IPS-NIHi7 (cell line): ENCODE measurements at regions not wholly inside any gene's neighbourhood (a gene's known extent, or its start where the extent isn't known, plus 50 kb on each side); places are given as distances from the start of the nearest gene placed in this dataset.

ENCODE experiments used
- DNase-seq: peaks from one replicate; pipeline ENCODE4 v3.0.0; 2012; ENCODE audit warnings: mixed read lengths; ENCODE audit errors: extremely low spot score

DNA sequence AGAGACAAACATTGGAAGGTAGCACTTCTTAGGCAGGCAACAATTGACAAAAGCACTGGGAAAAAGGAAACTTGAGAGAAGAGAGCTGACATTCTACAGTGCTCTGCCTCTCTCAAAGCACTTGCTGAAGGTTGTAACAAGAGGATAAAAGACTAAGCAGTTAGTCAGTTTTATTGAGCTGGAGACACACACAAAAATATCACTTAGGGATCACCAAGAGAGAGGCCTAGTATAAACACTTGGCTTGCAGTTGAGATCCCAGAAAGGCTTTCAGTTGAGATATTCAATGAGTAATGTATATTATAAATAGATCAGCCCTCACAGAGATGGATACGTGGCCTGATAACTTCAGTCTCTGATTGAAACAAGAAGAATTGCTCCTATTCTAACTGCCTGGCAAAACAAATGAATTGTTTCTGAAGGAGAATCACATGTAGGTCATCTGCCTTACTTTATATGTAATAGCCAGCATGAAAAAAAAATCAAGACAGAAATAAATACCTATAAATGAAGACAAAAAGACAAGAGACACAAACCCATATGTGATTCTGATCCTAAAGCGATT, 747.2 kb upstream of the MAN1A1 start:
- no peak for DNase-seq

DNA sequence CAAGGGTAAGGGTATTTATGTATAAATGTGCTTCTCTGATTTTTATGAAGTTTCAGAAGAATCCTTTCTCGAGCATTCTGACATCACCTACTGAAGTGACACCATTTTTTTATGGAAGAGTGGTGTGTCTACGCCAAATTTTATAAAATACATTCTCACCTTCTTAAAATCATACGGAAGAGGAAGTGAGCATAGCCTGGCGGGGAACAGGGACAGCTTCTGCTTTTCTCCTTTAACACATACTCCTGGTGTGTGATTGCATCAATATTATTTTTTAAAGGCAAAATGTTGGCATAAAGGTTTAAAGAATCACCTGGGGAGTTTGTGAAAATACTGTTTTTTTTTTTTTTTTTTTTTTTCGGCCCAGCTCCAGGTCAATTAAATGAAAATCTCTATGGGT, 733.6 kb upstream of the MAN1A1 start:
- no peak for DNase-seq

GRCh38 chr6:120077489-120077888, 727.9 kb upstream of the MAN1A1 start:
- DNase-seq, result peak; percentile 30

DNA sequence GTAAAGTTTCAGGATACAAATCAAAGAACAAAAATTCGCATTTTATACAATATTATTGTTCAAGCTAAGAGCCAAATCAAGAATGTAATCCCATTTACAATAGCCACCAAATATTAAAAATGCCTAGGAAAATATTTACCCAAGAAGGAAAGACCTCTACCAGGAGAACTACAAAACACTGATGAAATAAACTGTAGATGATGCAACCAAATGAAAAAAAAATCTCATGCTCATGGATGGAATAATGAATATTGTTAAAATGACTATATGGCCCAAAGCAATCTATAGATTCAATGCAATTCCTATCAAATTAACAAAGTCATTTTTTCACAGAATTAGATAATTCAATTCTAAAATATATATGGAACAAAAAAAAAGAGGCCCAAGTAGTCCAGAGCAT, 708.8 kb upstream of the MAN1A1 start:
- no peak for DNase-seq

GRCh38 chr6:120056085-120056484, 706.5 kb upstream of the MAN1A1 start:
- DNase-seq, result peak; percentile 60

DNA sequence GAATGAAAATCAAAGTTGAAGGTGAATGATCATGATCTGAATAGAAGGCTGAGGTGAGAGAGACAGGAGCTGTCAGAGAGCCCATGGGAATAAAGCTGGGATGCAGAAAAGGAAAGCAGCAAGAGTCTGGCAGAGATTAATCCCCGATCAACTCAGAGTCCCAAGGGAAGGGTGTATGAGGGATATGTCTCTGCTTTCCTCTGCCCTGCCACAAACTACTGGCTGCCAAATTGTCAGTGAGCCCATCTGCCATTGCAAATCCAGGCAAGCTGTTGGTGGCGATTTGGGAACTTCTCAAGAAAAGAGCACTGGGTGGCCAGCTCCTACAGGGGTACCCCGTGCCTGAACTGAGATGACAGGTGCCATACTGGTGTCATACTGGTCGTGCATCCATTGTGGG, 705.5 kb upstream of the MAN1A1 start:
- no peak for DNase-seq

- no peak for DNase-seq
Measured at GRCh38 chr6:120039664-120040063, 690.1 kb upstream of the MAN1A1 start.

- no peak for DNase-seq
Measured at GRCh38 chr6:120031837-120032236, 682.3 kb upstream of the MAN1A1 start.

- no peak for DNase-seq
Measured at GRCh38 chr6:120026791-120027190, 677.2 kb upstream of the MAN1A1 start.

- DNase-seq, result no peak
Measured at GRCh38 chr6:120010075-120010474, 660.5 kb upstream of the MAN1A1 start.

GRCh38 chr6:120005292-120005976, 655.9 kb upstream of the MAN1A1 start:
- no peak for DNase-seq

GRCh38 chr6:119986934-119987549, 637.5 kb upstream of the MAN1A1 start:
- DNase-seq, result peak; percentile 11

DNA sequence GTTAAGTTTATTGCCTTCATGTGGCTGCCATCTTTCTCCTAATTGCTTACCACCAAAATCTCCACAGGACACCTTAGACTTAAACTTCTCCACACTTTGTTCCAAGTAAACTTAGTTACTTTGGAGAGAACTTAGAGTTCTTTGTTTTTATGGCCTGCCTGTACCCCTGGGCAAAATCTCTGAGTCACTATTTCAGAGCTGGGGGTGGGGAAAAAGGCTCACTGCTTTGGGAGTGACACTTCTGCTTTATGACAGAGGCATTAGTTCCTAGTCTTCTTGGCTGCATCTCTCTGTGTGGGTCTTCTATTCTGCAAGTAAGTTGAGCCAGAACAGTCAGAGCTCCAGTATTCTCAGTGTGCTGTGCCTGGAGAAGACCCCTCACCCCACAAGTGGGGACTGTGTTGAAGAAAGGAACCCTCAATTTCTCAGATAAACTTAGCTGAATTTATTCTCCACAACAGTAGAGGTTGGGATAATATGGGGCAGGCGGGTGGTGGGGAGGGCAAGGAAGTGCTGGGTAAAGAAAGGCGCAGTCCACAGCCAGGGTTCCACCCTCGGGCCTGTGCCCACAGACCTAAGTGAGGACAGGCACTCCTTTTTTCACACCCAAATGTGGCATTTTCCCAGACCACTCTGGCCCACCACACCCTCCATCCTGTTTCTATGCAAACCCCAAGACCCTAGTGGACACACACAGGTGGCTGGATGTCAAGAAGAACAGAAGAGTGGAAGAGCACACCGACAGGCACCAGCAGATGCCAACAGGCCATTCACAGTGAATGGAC, 636.6 kb upstream of the MAN1A1 start:
- no peak for DNase-seq

DNA sequence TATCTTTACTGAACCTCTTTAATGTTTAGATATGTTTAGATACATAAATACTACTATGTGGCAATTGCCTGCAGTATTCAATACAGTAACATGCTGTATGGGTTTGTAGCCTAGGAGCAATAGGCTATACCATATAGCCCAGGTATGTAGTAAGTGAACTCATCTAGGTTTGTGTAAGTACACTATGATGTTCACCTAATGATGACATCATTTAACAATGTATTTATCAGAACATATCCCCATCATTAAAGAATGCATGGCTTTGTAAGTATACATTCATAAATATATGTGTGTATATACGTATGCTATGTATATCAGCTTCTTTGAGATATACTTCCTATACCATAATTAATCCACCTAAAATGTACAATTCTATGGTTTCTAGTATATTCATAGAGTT, 631.2 kb upstream of the MAN1A1 start:
- no peak for DNase-seq

DNA sequence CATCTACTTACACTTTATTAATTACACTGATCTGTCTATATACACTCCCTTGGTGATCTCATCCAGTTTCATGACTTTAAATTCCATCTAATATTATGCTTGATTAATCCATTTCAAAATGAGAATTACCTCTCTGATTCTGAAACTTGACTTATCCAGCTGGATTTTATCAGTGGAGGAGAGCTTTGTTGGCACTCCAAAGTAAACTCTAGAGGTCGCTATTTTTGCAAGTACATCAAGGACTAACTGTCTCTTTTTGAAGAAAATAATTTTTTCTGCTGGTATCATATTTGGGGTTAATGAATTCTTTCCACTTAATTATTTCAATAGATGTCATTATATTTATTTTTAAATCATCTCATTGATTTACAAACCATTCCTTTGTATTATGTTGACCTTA, 630.3 kb upstream of the MAN1A1 start:
- no peak for DNase-seq

DNA sequence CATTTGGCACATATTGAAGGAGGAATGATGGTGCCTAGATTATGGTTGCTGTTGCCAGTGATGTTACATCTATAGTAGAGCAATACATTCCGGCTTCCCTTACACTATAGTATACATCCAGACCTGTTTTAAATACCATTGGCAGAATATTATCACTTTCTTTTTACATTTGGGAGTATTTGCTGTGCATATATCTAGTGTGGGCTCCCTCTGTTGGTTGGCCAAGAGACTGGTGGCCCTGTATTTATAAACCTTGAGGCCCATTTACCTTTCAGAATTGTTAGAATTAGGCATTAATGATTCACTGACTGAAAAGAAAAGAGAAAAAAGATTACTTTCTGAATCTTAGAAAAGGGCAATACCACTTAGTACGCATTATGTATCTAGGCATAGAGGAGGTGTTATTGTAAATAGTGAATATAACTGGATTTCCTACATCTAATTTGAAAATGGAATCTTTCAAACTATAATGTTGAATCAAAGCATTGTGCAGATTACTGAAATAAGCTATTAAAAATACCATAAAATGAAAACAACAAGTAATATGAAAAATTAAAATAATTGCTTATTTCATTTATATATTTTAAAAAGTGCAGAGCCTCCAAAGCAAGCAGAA, 628.8 kb upstream of the MAN1A1 start:
- peak; percentile 10 for DNase-seq

GRCh38 chr6:119974430-119975159, 625.0 kb upstream of the MAN1A1 start:
- DNase-seq, result no peak

DNA sequence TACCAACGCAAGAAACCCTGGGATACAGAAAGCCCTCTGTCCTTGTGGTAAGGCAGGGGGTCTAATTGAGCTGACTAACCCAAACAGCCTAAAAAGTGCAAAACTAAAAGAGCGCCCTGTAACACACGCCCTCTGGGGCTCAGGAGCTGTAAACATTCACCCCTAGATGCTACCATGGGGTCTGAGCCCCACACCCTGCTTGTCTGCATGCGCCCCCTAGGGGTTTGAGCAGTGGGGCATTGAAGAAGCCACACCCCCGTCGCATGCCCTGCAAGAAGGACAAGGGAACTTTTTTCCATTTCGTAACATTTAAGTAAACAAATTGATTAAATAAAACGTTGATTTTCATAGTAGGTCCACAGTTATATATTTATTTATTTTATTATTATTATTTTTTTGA, 616.9 kb upstream of the MAN1A1 start:
- peak; percentile 39 for DNase-seq

- DNase-seq, result no peak
Measured at GRCh38 chr6:119965900-119966299, 616.3 kb upstream of the MAN1A1 start.

- no peak for DNase-seq
Measured at GRCh38 chr6:119965008-119965407, 615.4 kb upstream of the MAN1A1 start.

- DNase-seq, result no peak
Measured at GRCh38 chr6:119962505-119962904, 612.9 kb upstream of the MAN1A1 start.

- no peak for DNase-seq
Measured at GRCh38 chr6:119961450-119961849, 611.9 kb upstream of the MAN1A1 start.
